ENCODE measurements at regions not wholly inside any gene's neighbourhood (a gene's known extent, or its start where the extent isn't known, plus 50 kb on each side); places are given as distances from the start of the nearest gene placed in this dataset.

DNA sequence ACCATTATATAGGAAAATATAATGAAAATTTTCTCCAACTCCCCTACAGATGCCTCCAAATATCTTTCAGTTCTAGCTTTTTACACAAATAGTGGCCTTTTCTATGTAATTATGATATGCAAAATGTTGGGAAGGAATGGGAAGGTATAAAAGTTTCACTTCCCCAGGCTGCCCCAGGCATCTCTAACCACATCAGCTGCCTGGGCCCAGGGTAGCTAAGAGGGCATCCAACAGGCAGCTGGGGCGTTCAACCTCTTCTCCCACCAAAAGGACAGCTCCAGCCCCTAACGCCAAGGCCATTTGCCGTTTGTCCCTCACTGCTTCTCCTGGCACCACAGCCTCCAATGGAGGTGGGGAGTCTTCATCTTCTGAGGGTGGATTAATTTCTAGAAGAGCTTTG is 188.1 kb upstream of the TSC22D2 start:
- H4K20me1 ChIP-seq (ENCODE audit: insufficient read depth), result no peaks in the 10 kb centered on the region
- no peak overlapping the region for H3K4me2 ChIP-seq (ENCODE audit: unreplicated experiment)
- no peak for DNase-seq
- no peak overlapping the region for H3K9ac ChIP-seq
- no peak overlapping the region for H2AFZ ChIP-seq
- no peaks in the 10 kb centered on the region for H3K9me2 ChIP-seq (ENCODE audit: insufficient read depth)
- no peaks in the 10 kb centered on the region for H3F3A ChIP-seq (ENCODE audit: insufficient read depth)
- H3K36me3 ChIP-seq (ENCODE audit: low read depth), result no peaks in the 10 kb centered on the region
- no peaks in the 10 kb centered on the region for H3K27me3 ChIP-seq (replicated peaks; ENCODE audit: insufficient read depth)
- no peaks in the 10 kb centered on the region for H3K9me3 ChIP-seq (ENCODE audit: low read depth)
- in situ Hi-C loops (cut with MboI), result loop anchor here (10.0 to 25.0 kb wide), 2 partner anchors 195 to 458 kb away; partner anchors contain the start of gene COMMD2
- no peak overlapping the region for H3K27ac ChIP-seq
- no peaks in the 10 kb centered on the region for H3K79me2 ChIP-seq (ENCODE audit: insufficient read depth)
- no peak overlapping the region for H3K4me3 ChIP-seq
- WGBS, 2 experiments (ENCODE audit: low coverage in 1 of 2, low lambda C conversion rate in 2 of 2, missing lambda C conversion rate in 2 of 2), result 91 to 93% methylated on average over 3 of the region's 3 CpGs
- no peaks in the 10 kb centered on the region for H3K4me1 ChIP-seq (ENCODE audit: insufficient read depth)
- TF ChIP-seq EZH2 (IDR thresholded peaks at IDR 0.05; ENCODE audit: insufficient read depth, poor library complexity, severe bottlenecking) (no peak), EZH2phosphoT487 (IDR thresholded peaks at IDR 0.05; ENCODE audit: insufficient read depth, low read depth) (no peak)

- H3K36me3 ChIP-seq (ENCODE audit: low read depth), result no peaks in the 10 kb centered on the region
- H3K9me2 ChIP-seq (ENCODE audit: insufficient read depth), result no peaks in the 10 kb centered on the region
- H3K9ac ChIP-seq, result no peak overlapping the region
- H3K79me2 ChIP-seq (ENCODE audit: insufficient read depth), result no peaks in the 10 kb centered on the region
- 90 to 94% methylated on average over 3 of the region's 3 CpGs for WGBS, 2 experiments (ENCODE audit: low coverage in 1 of 2, low lambda C conversion rate in 2 of 2, missing lambda C conversion rate in 2 of 2)
- no peaks in the 10 kb centered on the region for H3K9me3 ChIP-seq (ENCODE audit: low read depth)
- no peaks in the 10 kb centered on the region for H3K27me3 ChIP-seq (replicated peaks; ENCODE audit: insufficient read depth)
- no peaks in the 10 kb centered on the region for H3F3A ChIP-seq (ENCODE audit: insufficient read depth)
- no peak overlapping the region for H2AFZ ChIP-seq
- no peak for DNase-seq
- H4K20me1 ChIP-seq (ENCODE audit: insufficient read depth), result no peaks in the 10 kb centered on the region
- H3K4me3 ChIP-seq, result no peak overlapping the region
- H3K4me1 ChIP-seq (ENCODE audit: insufficient read depth), result no peaks in the 10 kb centered on the region
- no peak for TF ChIP-seq EZH2phosphoT487 (IDR thresholded peaks at IDR 0.05; ENCODE audit: insufficient read depth, low read depth)
- no peak for TF ChIP-seq EZH2 (IDR thresholded peaks at IDR 0.05; ENCODE audit: insufficient read depth, poor library complexity, severe bottlenecking)
- H3K27ac ChIP-seq, result no peak overlapping the region
- in situ Hi-C loops (cut with MboI), result loop anchor here (25.0 kb wide), 1 partner anchor 457 kb away; the partner anchor contains the start of gene COMMD2
- H3K4me2 ChIP-seq (ENCODE audit: unreplicated experiment), result no peak overlapping the region
These were observed 189.3 kb upstream of the TSC22D2 start for GRCh38 chr3:150218841-150219240.

DNA sequence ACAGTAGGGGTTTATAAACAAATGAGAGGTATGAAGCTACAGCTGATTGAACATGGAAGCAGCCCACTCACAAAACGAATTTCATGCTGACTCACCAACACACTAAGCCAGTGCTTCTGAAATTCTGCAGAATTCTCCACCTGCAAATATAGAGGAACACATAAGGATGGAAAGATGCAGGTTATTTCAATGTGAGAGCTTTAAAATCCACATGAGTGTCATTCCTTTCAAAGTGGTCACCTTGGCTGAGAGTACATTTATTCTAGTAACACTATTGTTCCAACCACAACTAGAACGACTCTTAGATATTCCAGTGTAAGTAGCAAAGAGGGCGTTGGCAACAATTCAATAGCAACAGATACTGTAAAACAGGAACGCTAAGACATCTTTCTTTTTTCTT is 189.9 kb upstream of the TSC22D2 start:
- no peaks in the 10 kb centered on the region for H3K36me3 ChIP-seq (ENCODE audit: low read depth)
- DNase-seq, result no peak
- H3K79me2 ChIP-seq (ENCODE audit: insufficient read depth), result no peaks in the 10 kb centered on the region
- no peaks in the 10 kb centered on the region for H4K20me1 ChIP-seq (ENCODE audit: insufficient read depth)
- H3K9me2 ChIP-seq (ENCODE audit: insufficient read depth), result no peaks in the 10 kb centered on the region
- H3K9me3 ChIP-seq (ENCODE audit: low read depth), result no peaks in the 10 kb centered on the region
- no peak overlapping the region for H3K4me2 ChIP-seq (ENCODE audit: unreplicated experiment)
- H3K4me1 ChIP-seq (ENCODE audit: insufficient read depth), result no peaks in the 10 kb centered on the region
- no peak overlapping the region for H3K4me3 ChIP-seq
- no peaks in the 10 kb centered on the region for H3F3A ChIP-seq (ENCODE audit: insufficient read depth)
- H2AFZ ChIP-seq, result no peak overlapping the region
- H3K27me3 ChIP-seq (replicated peaks; ENCODE audit: insufficient read depth), result no peaks in the 10 kb centered on the region
- in situ Hi-C loops (cut with MboI), result loop anchor here (25.0 kb wide), 1 partner anchor 456 kb away; the partner anchor contains the start of gene COMMD2
- 61 to 70% methylated on average over 4 of the region's 4 CpGs for WGBS, 2 experiments (ENCODE audit: low coverage in 1 of 2, low lambda C conversion rate in 2 of 2, missing lambda C conversion rate in 2 of 2)
- H3K27ac ChIP-seq, result no peak overlapping the region
- TF ChIP-seq EZH2 (IDR thresholded peaks at IDR 0.05; ENCODE audit: insufficient read depth, poor library complexity, severe bottlenecking) (no peak), EZH2phosphoT487 (IDR thresholded peaks at IDR 0.05; ENCODE audit: insufficient read depth, low read depth) (no peak)
- no peak overlapping the region for H3K9ac ChIP-seq

DNA sequence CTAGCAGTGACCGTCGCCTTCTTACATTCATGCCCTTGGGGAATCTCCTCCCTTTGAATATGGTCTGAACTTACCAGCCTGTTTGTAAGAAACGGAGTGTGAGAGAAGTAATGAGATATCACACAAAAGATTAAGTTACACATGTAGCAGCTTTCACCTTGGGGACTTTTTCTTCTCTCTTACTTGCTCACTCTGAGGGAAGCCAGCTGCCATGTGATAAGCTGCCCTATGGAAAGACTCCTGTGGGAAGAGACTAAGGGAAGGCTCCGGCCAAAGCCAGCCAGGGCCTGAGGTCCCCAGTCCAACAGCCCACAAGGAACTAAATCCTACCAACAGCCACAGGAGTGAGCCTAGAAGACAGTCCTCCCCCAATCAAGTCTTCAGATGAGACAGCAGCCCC is 190.4 kb upstream of the TSC22D2 start:
- no peak for TF ChIP-seq EZH2phosphoT487 (IDR thresholded peaks at IDR 0.05; ENCODE audit: insufficient read depth, low read depth)
- TF ChIP-seq EZH2 (IDR thresholded peaks at IDR 0.05; ENCODE audit: insufficient read depth, poor library complexity, severe bottlenecking), result no peak
- H3K27me3 ChIP-seq (replicated peaks; ENCODE audit: insufficient read depth), result no peaks in the 10 kb centered on the region
- H3K27ac ChIP-seq, result no peak overlapping the region
- no peaks in the 10 kb centered on the region for H3K9me3 ChIP-seq (ENCODE audit: low read depth)
- H3K36me3 ChIP-seq (ENCODE audit: low read depth), result no peaks in the 10 kb centered on the region
- DNase-seq, result no peak
- H3K4me1 ChIP-seq (ENCODE audit: insufficient read depth), result no peaks in the 10 kb centered on the region
- H3K4me3 ChIP-seq, result no peak overlapping the region
- H3F3A ChIP-seq (ENCODE audit: insufficient read depth), result no peaks in the 10 kb centered on the region
- H3K4me2 ChIP-seq (ENCODE audit: unreplicated experiment), result no peak overlapping the region
- WGBS, 2 experiments (ENCODE audit: low coverage in 1 of 2, low lambda C conversion rate in 2 of 2, missing lambda C conversion rate in 2 of 2), result 90 to 91% methylated on average over 4 of the region's 4 CpGs
- no peak overlapping the region for H2AFZ ChIP-seq
- in situ Hi-C loops (cut with MboI), result loop anchor here (25.0 kb wide), 1 partner anchor 455 kb away; the partner anchor contains the start of gene COMMD2
- no peaks in the 10 kb centered on the region for H3K9me2 ChIP-seq (ENCODE audit: insufficient read depth)
- H4K20me1 ChIP-seq (ENCODE audit: insufficient read depth), result no peaks in the 10 kb centered on the region
- H3K9ac ChIP-seq, result no peak overlapping the region
- no peaks in the 10 kb centered on the region for H3K79me2 ChIP-seq (ENCODE audit: insufficient read depth)
